GM19324 (cell line): ENCODE measurements at regions not wholly inside any gene's neighbourhood (a gene's known extent, or its start where the extent isn't known, plus 50 kb on each side); places are given as distances from the start of the nearest gene placed in this dataset.

Experiments used
- ATAC-seq: cut with Tn5 transposase; IDR thresholded peaks from one replicate; pipeline ENCODE4 v1.9.1; 2021; ENCODE audit warnings: mild to moderate bottlenecking, moderate library complexity; ENCODE audit not compliant: unreplicated experiment, low FRiP score

- no peak for ATAC-seq
Observed at GRCh38 chr15:100806157-100806556, 73.5 kb upstream of the ALDH1A3 start.

GRCh38 chr15:100807028-100807427, 72.6 kb upstream of the ALDH1A3 start:
- no peak for ATAC-seq

GRCh38 chr15:100808691-100809090, 70.9 kb upstream of the ALDH1A3 start:
- no peak for ATAC-seq

- ATAC-seq, result no peak
Observed at GRCh38 chr15:100809151-100809550, 70.5 kb upstream of the ALDH1A3 start.

- ATAC-seq, result no peak
Observed at GRCh38 chr15:100809587-100809986, 70.0 kb upstream of the ALDH1A3 start.

GRCh38 chr15:100810229-100810628, 69.4 kb upstream of the ALDH1A3 start:
- ATAC-seq, result no peak

- ATAC-seq, result no peak
Observed at GRCh38 chr15:100810831-100811230, 68.8 kb upstream of the ALDH1A3 start.

- ATAC-seq, result no peak
Observed at GRCh38 chr15:100812802-100813201, 66.8 kb upstream of the ALDH1A3 start.

GRCh38 chr15:100818927-100819326, 60.7 kb upstream of the ALDH1A3 start:
- no peak for ATAC-seq

GRCh38 chr15:100820528-100820927, 59.1 kb upstream of the ALDH1A3 start:
- no peak for ATAC-seq

GRCh38 chr15:100821327-100821726, 58.3 kb upstream of the ALDH1A3 start:
- no peak for ATAC-seq

GRCh38 chr15:100824211-100824610, 55.4 kb upstream of the ALDH1A3 start:
- no peak for ATAC-seq

- no peak for ATAC-seq
Observed at GRCh38 chr15:100829457-100829856, 50.2 kb upstream of the ALDH1A3 start.
